Ishikawa (cell line): ENCODE measurements at regions not wholly inside any gene's neighbourhood (a gene's known extent, or its start where the extent isn't known, plus 50 kb on each side); places are given as distances from the start of the nearest gene placed in this dataset.

ENCODE experiments used
- CEBPB ChIP-seq: IDR thresholded peaks from 2 replicates; pipeline ENCODE4 v1.6.1; 2012
- CREB1 ChIP-seq: IDR thresholded peaks from 2 replicates; pipeline ENCODE4 v1.6.1; 2012; ENCODE audit warnings: low read depth
- EGR1 ChIP-seq: IDR thresholded peaks from 2 replicates; pipeline ENCODE4 v1.6.1; 2012
- EP300 ChIP-seq: IDR thresholded peaks from 2 replicates; pipeline ENCODE4 v1.6.1; 2012; ENCODE audit warnings: borderline replicate concordance
- NFIC ChIP-seq: IDR thresholded peaks from 2 replicates; pipeline ENCODE4 v1.6.1; 2012
- TAF1 ChIP-seq: IDR thresholded peaks from 2 replicates; pipeline ENCODE4 v1.6.1; 2012; ENCODE audit warnings: low read depth, mild to moderate bottlenecking
- ZBTB7A ChIP-seq: IDR thresholded peaks from 2 replicates; pipeline ENCODE4 v1.6.1; 2012; ENCODE audit warnings: low read depth

DNA sequence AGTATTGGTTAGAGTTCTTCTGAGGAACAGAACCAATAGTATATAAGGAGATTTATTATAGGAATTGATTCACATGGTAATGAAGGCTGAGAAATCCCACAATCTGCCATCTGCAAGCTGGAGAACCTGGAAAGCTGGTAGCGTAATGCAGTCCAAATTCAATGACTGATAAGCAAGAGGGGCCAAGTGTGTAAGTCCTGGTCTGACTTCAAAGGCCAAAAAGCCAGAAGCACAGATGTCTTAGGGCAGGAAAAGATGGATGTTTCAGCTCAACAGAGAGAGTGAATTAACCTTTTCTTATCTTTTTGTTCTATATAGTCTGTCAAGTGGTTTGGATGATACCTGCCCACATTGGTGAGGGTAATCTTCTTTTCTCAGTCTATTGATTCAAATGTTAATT is 146.4 kb downstream of the FGF10 start:
- TF ChIP-seq NFIC (no peak), TAF1 (no peak), CEBPB (no peak), CREB1 (no peak), EGR1 (no peak), ZBTB7A (no peak), EP300 (no peak)
